B cell (primary cell): ENCODE measurements at regions not wholly inside any gene's neighbourhood (a gene's known extent, or its start where the extent isn't known, plus 50 kb on each side); places are given as distances from the start of the nearest gene placed in this dataset.
A peak's percentile ranks its signal among the peaks of the same experiment; 100 is the strongest.

Experiments used
- ATAC-seq: fragments of 200-7000 bp; cut with Tn5 transposase; one replicate; pipeline ENCODE4 v1.10.0; 2021; ENCODE audit warnings: low read depth, mild to moderate bottlenecking, moderate number of reproducible peaks, moderate library complexity
- CTCF ChIA-PET: fragments of 350-600 bp; sonication (Branson Sonifier 250); formaldehyde crosslinking; loops from one replicate; lab custom pipeline; 2021; ENCODE audit warnings: antibody characterized with exemption, inconsistent platforms; lab: Charles Lee
- POLR2A ChIA-PET: fragments of 350-600 bp; sonication (Branson Sonifier 250); formaldehyde crosslinking; loops from one replicate; lab custom pipeline; 2021; ENCODE audit warnings: antibody characterized with exemption; lab: Charles Lee
- DNase-seq: peaks from one replicate; pipeline ENCODE4 v3.0.0; 2013
- H2AFZ ChIP-seq: 2 replicates; pipeline ENCODE4 v1.6.1; 2012; ENCODE audit warnings: mild to moderate bottlenecking, low read depth, low read length; ENCODE audit not compliant: insufficient read depth, poor library complexity, severe bottlenecking
- H3K27ac ChIP-seq, 2 donors: 1 replicate in 1 of 2; 2 replicates in 1 of 2; pipeline ENCODE4 v1.5.1; 2012 to 2013; ENCODE audit warnings: low read length in 2 of 2, mild to moderate bottlenecking in 2 of 2, moderate library complexity in 1 of 2
- H3K27me3 ChIP-seq, 4 experiments: fragments of 200-600 bp in 1 of 4; sonication (generic) in 1 of 4; replicated peaks in 1 of 4; 1 replicate in 2 of 4; 2 replicates in 2 of 4; pipeline versions ENCODE4 v1.6.1 to v1.7.0; 2013 to 2016; ENCODE audit warnings: low read length in 3 of 4, mild to moderate bottlenecking in 2 of 4, mixed read lengths in 1 of 4, moderate library complexity in 1 of 4; ENCODE audit not compliant: insufficient read depth in 4 of 4, control insufficient read depth in 3 of 4; ENCODE audit errors: control extremely low read depth in 1 of 4
- H3K36me3 ChIP-seq, 2 experiments: replicated peaks in 1 of 2; 1 replicate in 1 of 2; 2 replicates in 1 of 2; pipeline versions ENCODE4 v1.6.1 to v1.7.1; 2013; ENCODE audit warnings: low read length in 1 of 2; ENCODE audit not compliant: insufficient read depth in 2 of 2, control insufficient read depth in 1 of 2; ENCODE audit errors: control extremely low read depth in 1 of 2, extremely low read depth in 1 of 2
- H3K4me1 ChIP-seq, 2 donors: fragments of 200-600 bp in 1 of 2; sonication (generic) in 1 of 2; 1 replicate in 1 of 2; 2 replicates in 1 of 2; pipeline versions ENCODE4 v1.5.1 to v1.6.1; 2013 to 2017; ENCODE audit warnings: low read length in 2 of 2; ENCODE audit not compliant: control insufficient read depth in 2 of 2, insufficient read depth in 2 of 2
- H3K4me2 ChIP-seq: replicated peaks from 2 replicates; pipeline ENCODE3; 2012; ENCODE audit warnings: mild to moderate bottlenecking, low read depth, low read length; ENCODE audit not compliant: poor library complexity, severe bottlenecking
- H3K4me3 ChIP-seq, 5 experiments: fragments of 200-600 bp in 1 of 5; sonication (generic) in 1 of 5; 1 replicate in 3 of 5; 2 replicates in 2 of 5; pipeline versions ENCODE4 v1.5.1 to v1.7.0; 2011 to 2016; ENCODE audit warnings: low read length in 4 of 5, mild to moderate bottlenecking in 4 of 5, low read depth in 2 of 5, control low read depth in 1 of 5, moderate library complexity in 1 of 5; ENCODE audit not compliant: insufficient read depth in 1 of 5; ENCODE audit errors: control extremely low read depth in 1 of 5, extremely low read depth in 1 of 5
- H3K79me2 ChIP-seq: fragments of 200-600 bp; sonication (generic); one replicate; pipeline ENCODE4 v1.6.0; 2016; ENCODE audit warnings: low read length; ENCODE audit not compliant: control insufficient read depth, insufficient read depth
- H3K9ac ChIP-seq: fragments of 200-600 bp; sonication (generic); 2 replicates; pipeline ENCODE4 v1.6.1; 2017; ENCODE audit warnings: mild to moderate bottlenecking, low read length, moderate library complexity
- H3K9me3 ChIP-seq, 3 donors: one replicate each; pipeline versions ENCODE4 v1.6.1 to v1.7.1; 2013; ENCODE audit warnings: low read length in 2 of 3; ENCODE audit not compliant: control insufficient read depth in 2 of 3, insufficient read depth in 1 of 3; ENCODE audit errors: control extremely low read depth in 1 of 3
- H4K20me1 ChIP-seq: 2 replicates; pipeline ENCODE4 v1.6.0; 2012; ENCODE audit warnings: mild to moderate bottlenecking, low read length; ENCODE audit not compliant: insufficient read depth, control insufficient read depth, poor library complexity, severe bottlenecking
- H3K27ac Mint-ChIP-seq: one replicate; pipeline ENCODE4 v1.8.0; 2021; ENCODE audit warnings: mixed read lengths
- H3K27me3 Mint-ChIP-seq: one replicate; pipeline ENCODE4 v1.8.0; 2021; ENCODE audit warnings: mixed read lengths
- H3K4me1 Mint-ChIP-seq: one replicate; pipeline ENCODE4 v1.8.0; 2021; ENCODE audit warnings: mixed read lengths
- H3K4me3 Mint-ChIP-seq: one replicate; pipeline ENCODE4 v1.8.0; 2021; ENCODE audit warnings: mixed read lengths
- H3K9me3 Mint-ChIP-seq: one replicate; pipeline ENCODE4 v1.8.0; 2022; ENCODE audit warnings: mixed read lengths; ENCODE audit not compliant: insufficient read depth
- CTCF ChIP-seq: fragments of 200-600 bp; IDR thresholded peaks from one replicate; pipeline ENCODE4 v1.8.0; 2022; ENCODE audit warnings: antibody characterized with exemption, mild to moderate bottlenecking
- EZH2 ChIP-seq: IDR thresholded peaks from 2 replicates; pipeline ENCODE4 v1.6.1; 2012; ENCODE audit warnings: borderline replicate concordance, low read depth, mild to moderate bottlenecking, moderate library complexity, low read length; ENCODE audit not compliant: insufficient read depth, poor library complexity, severe bottlenecking
- WGBS: methylation state at CpG from one replicate; pipeline ENCODE4 v1.1.5; 2013; ENCODE audit warnings: missing lambda C conversion rate; ENCODE audit not compliant: insufficient coverage; 5-methylcytosine and 5-hydroxymethylcytosine counted together
- intact Hi-C: fragments of 100-400 bp; cut with micrococcal nuclease; formaldehyde crosslinking; loops from one replicate; pipeline ENCODE4 v1.10.0; 2022

DNA sequence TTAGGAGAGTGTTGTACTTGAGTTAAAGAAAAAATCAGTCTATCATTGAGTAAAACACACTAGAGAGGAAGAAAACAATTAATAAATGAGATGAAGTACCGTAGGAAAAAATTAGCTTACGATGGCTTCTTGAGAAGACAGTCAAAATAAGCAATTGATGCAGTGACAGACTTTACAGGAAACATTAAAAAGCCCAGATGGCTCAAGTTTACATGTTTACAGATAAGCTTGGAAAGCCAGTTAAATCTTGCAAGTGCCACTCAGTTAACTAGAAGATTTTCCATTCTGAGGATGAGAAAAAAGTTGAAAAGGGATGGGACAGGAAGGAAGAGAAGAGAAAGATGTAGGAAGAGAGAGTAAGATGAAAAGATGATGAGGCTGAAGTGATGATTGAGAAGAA is 288.8 kb upstream of the FERMT1 start:
- POLR2A ChIA-PET: no interaction called here
- no peaks in the 10 kb centered on the region for H3K27me3 ChIP-seq
- H3K9ac ChIP-seq: no peak overlapping the region
- TF ChIP-seq CTCF (peak; percentile 19), EZH2 (no peak)
- intact Hi-C loops: no loop called here
- H3K4me2 ChIP-seq: no peak overlapping the region
- no peaks in the 10 kb centered on the region for H3K4me1 ChIP-seq
- no peaks in the 10 kb centered on the region for H3K27me3 Mint-ChIP-seq
- no peak for ATAC-seq
- no peaks in the 10 kb centered on the region for H3K9me3 Mint-ChIP-seq
- H3K4me1 Mint-ChIP-seq: no peaks in the 10 kb centered on the region
- no peak overlapping the region for H3K4me3 ChIP-seq
- H3K27ac Mint-ChIP-seq: no peak overlapping the region
- no peaks in the 10 kb centered on the region for H3K79me2 ChIP-seq
- H3K27ac ChIP-seq: no peak overlapping the region
- WGBS: 58% methylated on average over 2 of the region's 2 CpGs
- H3K9me3 ChIP-seq: no peaks in the 10 kb centered on the region
- CTCF ChIA-PET: no interaction called here
- H3K4me3 Mint-ChIP-seq: no peak overlapping the region
- no peak overlapping the region for H2AFZ ChIP-seq
- H3K36me3 ChIP-seq: no peaks in the 10 kb centered on the region
- H4K20me1 ChIP-seq: no peaks in the 10 kb centered on the region
- no peak for DNase-seq

DNA sequence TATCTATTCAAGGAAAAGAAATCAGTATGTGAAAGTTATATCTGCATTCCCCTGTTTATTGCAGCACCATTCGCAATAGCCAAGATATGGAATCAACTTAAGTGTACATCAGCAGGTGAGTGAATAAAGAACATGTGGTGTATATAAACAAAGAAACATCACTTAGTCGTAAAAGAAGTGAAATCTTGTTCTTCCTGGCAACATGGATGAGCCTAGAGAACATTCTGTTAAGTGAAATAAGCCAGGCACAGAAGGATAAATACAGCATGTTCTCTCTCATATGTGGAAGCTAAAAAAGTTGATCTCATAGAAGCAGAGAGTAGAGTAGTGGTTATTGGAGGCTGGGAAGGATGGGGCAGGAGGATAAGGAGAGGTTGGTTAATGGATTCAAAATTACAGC is 287.9 kb upstream of the FERMT1 start:
- H3K4me3 Mint-ChIP-seq: no peak overlapping the region
- intact Hi-C loops: no loop called here
- POLR2A ChIA-PET: no interaction called here

More for the DNA sequence above, 287.9 kb upstream of the FERMT1 start:
- CTCF ChIA-PET: no interaction called here
- H3K9me3 Mint-ChIP-seq: no peaks in the 10 kb centered on the region
- no peaks in the 10 kb centered on the region for H3K4me1 ChIP-seq
- no peak overlapping the region for H3K4me3 ChIP-seq
- H3K9ac ChIP-seq: no peak overlapping the region
- H3K27ac ChIP-seq: no peak overlapping the region
- no peaks in the 10 kb centered on the region for H4K20me1 ChIP-seq
- H3K4me2 ChIP-seq: no peak overlapping the region
- no peaks in the 10 kb centered on the region for H3K9me3 ChIP-seq
- H3K79me2 ChIP-seq: no peaks in the 10 kb centered on the region
- no peaks in the 10 kb centered on the region for H3K27me3 ChIP-seq
- H3K4me1 Mint-ChIP-seq: no peaks in the 10 kb centered on the region
- H2AFZ ChIP-seq: no peak overlapping the region
- no peaks in the 10 kb centered on the region for H3K36me3 ChIP-seq
- no CpG with 5 or more reads among the region's 2 CpGs for WGBS
- no peak overlapping the region for H3K27ac Mint-ChIP-seq
- DNase-seq (no peak), ATAC-seq (no peak)
- no peak for TF ChIP-seq CTCF
- H3K27me3 Mint-ChIP-seq: no peaks in the 10 kb centered on the region
